ENCODE measurements at regions not wholly inside any gene's neighbourhood (a gene's known extent, or its start where the extent isn't known, plus 50 kb on each side); places are given as distances from the start of the nearest gene placed in this dataset.

GRCh38 chr7:68009716-68010115 lies 1013.1 kb downstream of the TYW1 start:
- 10 to 16% methylated on average over 4 of the region's 4 CpGs for WGBS, 2 experiments (ENCODE audit: low coverage in 1 of 2, low lambda C conversion rate in 2 of 2, missing lambda C conversion rate in 2 of 2)
- Histone ChIP-seq H3K9me2 (ENCODE audit: insufficient read depth) (no peaks in the 10 kb centered on the region), H2AFZ (no peak overlapping the region), H3K4me2 (ENCODE audit: unreplicated experiment) (no peak overlapping the region), H3K27me3 (replicated peaks; ENCODE audit: insufficient read depth) (no peaks in the 10 kb centered on the region), H4K20me1 (ENCODE audit: insufficient read depth) (no peaks in the 10 kb centered on the region), H3K36me3 (ENCODE audit: low read depth) (no peaks in the 10 kb centered on the region), H3F3A (ENCODE audit: insufficient read depth) (no peaks in the 10 kb centered on the region), H3K27ac (no peak overlapping the region), H3K79me2 (ENCODE audit: insufficient read depth) (no peaks in the 10 kb centered on the region), H3K9me3 (ENCODE audit: low read depth) (no peaks in the 10 kb centered on the region), H3K9ac (no peak overlapping the region), H3K4me1 (ENCODE audit: insufficient read depth) (no peaks in the 10 kb centered on the region), H3K4me3 (no peak overlapping the region)
- no peak for DNase-seq
- in situ Hi-C loops (cut with MboI) = no loop called here
- TF ChIP-seq EZH2 (IDR thresholded peaks at IDR 0.05; ENCODE audit: insufficient read depth, poor library complexity, severe bottlenecking) (no peak), EZH2phosphoT487 (IDR thresholded peaks at IDR 0.05; ENCODE audit: insufficient read depth, low read depth) (no peak)

GRCh38 chr7:68014031-68014736 lies 1017.6 kb downstream of the TYW1 start:
- Histone ChIP-seq H3K4me1 (ENCODE audit: insufficient read depth) (no peaks in the 10 kb centered on the region), H3K27ac (no peak overlapping the region), H2AFZ (no peak overlapping the region), H3K4me3 (no peak overlapping the region), H3K79me2 (ENCODE audit: insufficient read depth) (no peaks in the 10 kb centered on the region), H3K4me2 (ENCODE audit: unreplicated experiment) (no peak overlapping the region), H3K9me3 (ENCODE audit: low read depth) (no peaks in the 10 kb centered on the region), H4K20me1 (ENCODE audit: insufficient read depth) (no peaks in the 10 kb centered on the region), H3K9me2 (ENCODE audit: insufficient read depth) (no peaks in the 10 kb centered on the region), H3F3A (ENCODE audit: insufficient read depth) (no peaks in the 10 kb centered on the region), H3K27me3 (replicated peaks; ENCODE audit: insufficient read depth) (no peaks in the 10 kb centered on the region), H3K9ac (no peak overlapping the region), H3K36me3 (ENCODE audit: low read depth) (no peaks in the 10 kb centered on the region)
- in situ Hi-C loops (cut with MboI) = no loop called here
- TF ChIP-seq EZH2 (IDR thresholded peaks at IDR 0.05; ENCODE audit: insufficient read depth, poor library complexity, severe bottlenecking) (no peak), EZH2phosphoT487 (IDR thresholded peaks at IDR 0.05; ENCODE audit: insufficient read depth, low read depth) (no peak)
- 23 to 26% methylated on average over 11 of the region's 11 CpGs for WGBS, 2 experiments (ENCODE audit: low coverage in 1 of 2, low lambda C conversion rate in 2 of 2, missing lambda C conversion rate in 2 of 2)
- no peak for DNase-seq

GRCh38 chr7:68015122-68015977 lies 1018.7 kb downstream of the TYW1 start:
- Histone ChIP-seq H3F3A (ENCODE audit: insufficient read depth) (no peaks in the 10 kb centered on the region), H3K9me3 (ENCODE audit: low read depth) (no peaks in the 10 kb centered on the region), H3K4me1 (ENCODE audit: insufficient read depth) (no peaks in the 10 kb centered on the region), H3K4me3 (no peak overlapping the region), H3K36me3 (ENCODE audit: low read depth) (no peaks in the 10 kb centered on the region), H4K20me1 (ENCODE audit: insufficient read depth) (no peaks in the 10 kb centered on the region), H3K4me2 (ENCODE audit: unreplicated experiment) (no peak overlapping the region), H3K27ac (no peak overlapping the region), H3K9me2 (ENCODE audit: insufficient read depth) (no peaks in the 10 kb centered on the region), H3K79me2 (ENCODE audit: insufficient read depth) (no peaks in the 10 kb centered on the region), H3K9ac (no peak overlapping the region), H3K27me3 (replicated peaks; ENCODE audit: insufficient read depth) (no peaks in the 10 kb centered on the region), H2AFZ (no peak overlapping the region)
- no peak for TF ChIP-seq EZH2 (IDR thresholded peaks at IDR 0.05; ENCODE audit: insufficient read depth, poor library complexity, severe bottlenecking)
- TF ChIP-seq EZH2phosphoT487 (IDR thresholded peaks at IDR 0.05; ENCODE audit: insufficient read depth, low read depth) = no peak
- no peak for DNase-seq
- WGBS, 2 experiments (ENCODE audit: low coverage in 1 of 2, low lambda C conversion rate in 2 of 2, missing lambda C conversion rate in 2 of 2) = 58 to 68% methylated on average over 5 of the region's 5 CpGs
- in situ Hi-C loops (cut with MboI) = no loop called here

GRCh38 chr7:68015978-68016532 lies 1019.4 kb downstream of the TYW1 start:
- TF ChIP-seq EZH2 (IDR thresholded peaks at IDR 0.05; ENCODE audit: insufficient read depth, poor library complexity, severe bottlenecking) (no peak), EZH2phosphoT487 (IDR thresholded peaks at IDR 0.05; ENCODE audit: insufficient read depth, low read depth) (no peak)
- H3F3A ChIP-seq (ENCODE audit: insufficient read depth) = no peaks in the 10 kb centered on the region
- no peak overlapping the region for H3K4me2 ChIP-seq (ENCODE audit: unreplicated experiment)
- WGBS, 2 experiments (ENCODE audit: low coverage in 1 of 2, low lambda C conversion rate in 2 of 2, missing lambda C conversion rate in 2 of 2) = 15 to 35% methylated on average over 2 of the region's 2 CpGs
- no peak overlapping the region for H3K27ac ChIP-seq
- H4K20me1 ChIP-seq (ENCODE audit: insufficient read depth) = no peaks in the 10 kb centered on the region
- H3K4me3 ChIP-seq = no peak overlapping the region
- H3K4me1 ChIP-seq (ENCODE audit: insufficient read depth) = no peaks in the 10 kb centered on the region
- in situ Hi-C loops (cut with MboI) = no loop called here
- DNase-seq = no peak
- no peaks in the 10 kb centered on the region for H3K27me3 ChIP-seq (replicated peaks; ENCODE audit: insufficient read depth)
- H3K79me2 ChIP-seq (ENCODE audit: insufficient read depth) = no peaks in the 10 kb centered on the region
- H3K9me3 ChIP-seq (ENCODE audit: low read depth) = no peaks in the 10 kb centered on the region
- H3K36me3 ChIP-seq (ENCODE audit: low read depth) = no peaks in the 10 kb centered on the region
- no peaks in the 10 kb centered on the region for H3K9me2 ChIP-seq (ENCODE audit: insufficient read depth)
- H3K9ac ChIP-seq = no peak overlapping the region
- no peak overlapping the region for H2AFZ ChIP-seq

Measured in GM23248 (cell line).